Ascending aorta (tissue), 2 donors: ENCODE measurements at regions not wholly inside any gene's neighbourhood (a gene's known extent, or its start where the extent isn't known, plus 50 kb on each side); places are given as distances from the start of the nearest gene placed in this dataset.

Experiments used
- DNase-seq, 2 donors: peaks; one replicate each; pipeline ENCODE4 v3.0.0-alpha.2; 2019; ENCODE audit warnings: low spot score in 2 of 2
- H3K27ac ChIP-seq, 2 donors: fragments of 200-600 bp; sonication (generic); one replicate each; pipeline ENCODE4 v1.5.1; 2016 to 2017; ENCODE audit warnings: mild to moderate bottlenecking in 1 of 2
- H3K27me3 ChIP-seq: fragments of 200-600 bp; sonication (generic); one replicate; pipeline ENCODE4 v1.5.1; 2017
- H3K36me3 ChIP-seq, 2 donors: fragments of 200-600 bp; sonication (generic); one replicate each; pipeline ENCODE4 v1.5.1; 2016
- H3K4me1 ChIP-seq, 2 donors: fragments of 200-600 bp; sonication (generic); one replicate each; pipeline ENCODE4 v1.5.1; 2016 to 2017; ENCODE audit warnings: mild to moderate bottlenecking in 1 of 2
- H3K4me3 ChIP-seq, 2 donors: fragments of 200-600 bp; sonication (generic); one replicate each; pipeline ENCODE4 v1.5.1; 2016 to 2017; ENCODE audit warnings: mild to moderate bottlenecking in 1 of 2
- H3K9me3 ChIP-seq, 2 donors: fragments of 200-600 bp; sonication (generic); one replicate each; pipeline ENCODE4 v1.5.1; 2016
- intact Hi-C: fragments of 100-400 bp; cut with DNase I; formaldehyde crosslinking; loops from one replicate; pipeline ENCODE4 v1.15.1; 2023
- TF ChIP-seq, protein P1 (sequence below), 3 experiments: fragments of 200-600 bp in 2 of 3; fragments of 450-650 bp in 1 of 3; sonication (generic) in 2 of 3; IDR thresholded peaks; one replicate each; pipeline ENCODE4 v1.5.1; 2016 to 2019; ENCODE audit warnings: antibody characterized with exemption in 3 of 3, mild to moderate bottlenecking in 1 of 3, moderate library complexity in 1 of 3

DNA sequence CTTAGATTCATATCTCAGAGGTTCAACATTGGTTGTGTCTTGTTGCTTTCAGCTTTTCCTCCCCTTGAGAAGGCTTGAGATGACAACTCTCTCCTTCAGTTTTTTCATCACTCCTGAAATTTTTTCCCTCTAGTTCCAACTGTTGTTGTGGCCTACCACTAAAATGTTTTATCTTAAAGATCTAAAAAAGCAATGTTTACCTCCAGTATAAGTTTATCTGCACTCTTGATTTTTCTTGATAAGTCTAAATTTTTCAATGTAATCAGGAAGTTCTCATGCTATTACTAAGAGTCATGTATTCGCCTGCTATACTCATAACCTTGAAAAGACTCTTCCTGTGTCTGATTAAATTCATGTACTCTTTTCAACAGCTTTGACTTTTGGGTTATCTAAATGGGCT lies 366.3 kb upstream of the TFPI start:
- DNase-seq = no peak
- no peak overlapping the region for H3K4me3 ChIP-seq

DNA sequence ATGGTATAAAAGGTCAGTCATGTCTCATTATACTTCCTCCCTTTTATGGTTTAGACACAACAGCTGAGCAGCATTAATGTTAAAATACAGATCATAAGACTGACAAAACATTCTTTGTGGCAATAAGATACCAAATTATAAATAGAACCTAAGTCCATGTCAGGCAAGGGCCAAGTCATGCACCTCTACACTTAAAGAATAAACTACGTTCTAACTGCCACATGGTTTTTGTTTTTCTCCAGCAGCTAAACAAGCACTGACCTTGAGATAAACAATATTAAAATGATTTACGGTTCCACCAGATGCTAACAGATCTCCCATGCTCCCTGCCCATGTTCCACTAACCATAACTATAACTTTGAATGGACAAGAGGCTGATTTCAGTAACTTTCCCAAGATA lies 368.6 kb upstream of the TFPI start:
- Histone ChIP-seq H3K9me3 (no peaks in the 10 kb centered on the region), H3K4me1 (peaks cover 0 to 1% of the 10 kb centered on the region in 2 donors), H3K27ac (no peak overlapping the region), H3K4me3 (no peak overlapping the region), H3K27me3 (no peaks in the 10 kb centered on the region), H3K36me3 (no peaks in the 10 kb centered on the region)
- intact Hi-C loops = no loop called here
- DNase-seq = no peak
- TF ChIP-seq, protein P1, sequence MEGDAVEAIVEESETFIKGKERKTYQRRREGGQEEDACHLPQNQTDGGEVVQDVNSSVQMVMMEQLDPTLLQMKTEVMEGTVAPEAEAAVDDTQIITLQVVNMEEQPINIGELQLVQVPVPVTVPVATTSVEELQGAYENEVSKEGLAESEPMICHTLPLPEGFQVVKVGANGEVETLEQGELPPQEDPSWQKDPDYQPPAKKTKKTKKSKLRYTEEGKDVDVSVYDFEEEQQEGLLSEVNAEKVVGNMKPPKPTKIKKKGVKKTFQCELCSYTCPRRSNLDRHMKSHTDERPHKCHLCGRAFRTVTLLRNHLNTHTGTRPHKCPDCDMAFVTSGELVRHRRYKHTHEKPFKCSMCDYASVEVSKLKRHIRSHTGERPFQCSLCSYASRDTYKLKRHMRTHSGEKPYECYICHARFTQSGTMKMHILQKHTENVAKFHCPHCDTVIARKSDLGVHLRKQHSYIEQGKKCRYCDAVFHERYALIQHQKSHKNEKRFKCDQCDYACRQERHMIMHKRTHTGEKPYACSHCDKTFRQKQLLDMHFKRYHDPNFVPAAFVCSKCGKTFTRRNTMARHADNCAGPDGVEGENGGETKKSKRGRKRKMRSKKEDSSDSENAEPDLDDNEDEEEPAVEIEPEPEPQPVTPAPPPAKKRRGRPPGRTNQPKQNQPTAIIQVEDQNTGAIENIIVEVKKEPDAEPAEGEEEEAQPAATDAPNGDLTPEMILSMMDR (IDR thresholded peaks at IDR 0.05) = no peak

More for the DNA sequence above, 366.3 kb upstream of the TFPI start:
- intact Hi-C loops = no loop called here
- TF ChIP-seq, protein P1 (IDR thresholded peaks at IDR 0.05) = no peak
- Histone ChIP-seq H3K4me1 (no peaks in the 10 kb centered on the region), H3K27me3 (no peaks in the 10 kb centered on the region), H3K36me3 (no peaks in the 10 kb centered on the region), H3K9me3 (no peaks in the 10 kb centered on the region), H3K27ac (no peak overlapping the region)

DNA sequence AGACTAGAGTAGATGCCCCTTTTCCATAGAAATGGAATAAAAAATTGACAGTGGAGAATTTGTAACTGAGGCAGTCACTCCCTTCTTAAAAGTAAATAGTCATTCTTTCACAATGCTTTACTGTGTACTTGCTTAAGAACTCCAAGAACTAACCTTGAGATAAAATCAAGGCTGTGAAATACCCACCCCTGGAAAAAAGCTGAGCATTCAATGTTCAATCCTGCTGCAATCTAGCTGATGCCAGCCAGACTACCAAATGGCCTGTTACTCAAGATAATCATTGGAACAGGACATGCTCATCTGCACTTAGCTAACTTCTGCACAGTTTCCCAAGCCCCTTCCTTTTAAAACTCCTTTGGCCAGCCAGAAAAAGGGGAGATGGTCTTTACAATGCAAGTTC lies 367.4 kb upstream of the GULP1 start:
- intact Hi-C loops = no loop called here
- TF ChIP-seq, protein P1 (IDR thresholded peaks at IDR 0.05) = no peak
- Histone ChIP-seq H3K36me3 (no peaks in the 10 kb centered on the region), H3K4me1 (peaks cover 0 to 4% of the 10 kb centered on the region in 2 donors), H3K27ac (no peak overlapping the region), H3K27me3 (no peaks in the 10 kb centered on the region), H3K4me3 (no peak overlapping the region), H3K9me3 (no peaks in the 10 kb centered on the region)
- no peak for DNase-seq

DNA sequence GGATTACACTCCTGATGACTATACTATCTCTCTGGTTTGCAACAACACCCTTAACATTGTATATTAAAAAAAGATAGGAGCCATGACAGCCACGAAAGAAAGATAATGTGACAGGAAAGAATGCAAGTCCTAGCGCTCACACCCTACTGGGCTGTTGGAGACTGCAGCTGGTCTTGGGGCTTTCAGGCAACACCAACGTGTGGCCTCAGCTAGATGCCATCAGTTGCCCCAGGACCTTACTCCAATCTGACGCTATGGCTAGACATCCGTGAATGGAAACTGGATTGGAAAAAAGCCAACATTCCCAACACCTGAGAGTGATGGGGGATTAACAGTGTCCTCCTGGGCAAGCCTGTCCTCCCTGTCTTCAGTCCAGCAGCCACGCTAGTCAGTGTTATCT lies 357.4 kb upstream of the GULP1 start:
- no peaks in the 10 kb centered on the region for H3K36me3 ChIP-seq
- H3K4me3 ChIP-seq = peak overlapping the region in 1 of 2 donors; percentile 45
- no peaks in the 10 kb centered on the region for H3K4me1 ChIP-seq
- TF ChIP-seq, protein P1 (IDR thresholded peaks at IDR 0.05) = no peak
- H3K27me3 ChIP-seq = no peaks in the 10 kb centered on the region
- DNase-seq = no peak
- no peak overlapping the region for H3K27ac ChIP-seq
- no peaks in the 10 kb centered on the region for H3K9me3 ChIP-seq
- intact Hi-C loops = no loop called here

DNA sequence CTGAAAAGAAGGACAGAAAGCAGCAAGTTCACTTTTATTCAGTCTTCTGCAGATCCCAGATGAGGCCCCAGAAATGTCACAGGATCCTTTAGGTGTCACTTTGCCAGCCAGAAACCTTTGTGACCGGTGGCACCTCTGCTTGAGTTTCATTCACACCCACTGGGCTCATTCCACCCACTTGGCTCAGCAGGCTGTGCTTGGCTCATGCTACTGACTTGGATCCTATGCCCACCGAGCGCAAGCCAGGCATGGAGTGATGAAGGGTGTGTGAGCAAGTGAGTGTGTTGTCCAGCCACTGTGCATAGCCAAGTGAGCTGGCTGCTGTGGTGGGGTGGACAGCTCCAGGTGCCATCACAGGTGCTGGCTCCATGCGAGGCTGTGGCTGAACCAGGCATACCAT lies 357.0 kb upstream of the GULP1 start:
- H3K4me1 ChIP-seq = no peaks in the 10 kb centered on the region
- H3K9me3 ChIP-seq = no peaks in the 10 kb centered on the region
- H3K27me3 ChIP-seq = no peaks in the 10 kb centered on the region
- no peak for DNase-seq
- peak overlapping the region in 1 of 2 donors; percentile 45 for H3K4me3 ChIP-seq
- H3K27ac ChIP-seq = no peak overlapping the region
- no peaks in the 10 kb centered on the region for H3K36me3 ChIP-seq
- intact Hi-C loops = no loop called here
- TF ChIP-seq, protein P1 (IDR thresholded peaks at IDR 0.05) = no peak

DNA sequence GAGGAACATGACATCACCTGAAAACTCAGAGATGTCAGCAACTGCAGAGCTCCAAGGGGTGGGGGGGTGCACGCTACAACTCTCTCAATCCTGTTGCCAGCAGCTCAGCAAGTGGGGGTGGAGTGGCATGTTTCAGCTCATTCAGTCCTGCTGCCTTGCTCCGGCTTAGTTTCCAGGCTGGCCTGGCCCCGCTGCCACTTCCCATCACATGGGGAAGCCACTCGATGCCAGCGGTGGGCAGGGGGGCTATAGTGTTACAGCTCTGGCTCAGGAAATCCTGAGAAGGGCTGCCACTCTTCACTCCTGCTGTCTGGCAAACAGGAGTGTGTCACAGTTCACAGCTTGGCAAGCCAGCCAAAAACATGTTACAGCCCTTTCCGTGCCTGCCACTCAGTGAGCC lies 356.5 kb upstream of the GULP1 start:
- Histone ChIP-seq H3K4me1 (no peaks in the 10 kb centered on the region), H3K9me3 (no peaks in the 10 kb centered on the region), H3K4me3 (peak overlapping the region in 1 of 2 donors; percentile 45), H3K27ac (no peak overlapping the region), H3K27me3 (no peaks in the 10 kb centered on the region), H3K36me3 (no peaks in the 10 kb centered on the region)
- DNase-seq = no peak
- intact Hi-C loops = no loop called here
- TF ChIP-seq, protein P1 (IDR thresholded peaks at IDR 0.05) = no peak
